Stimulated activated CD4-positive, alpha-beta T cell treated with anti-CD3 and anti-CD28 coated beads, Interleukin-15, amount 100 ng/mL, for 48 hours (primary cell): ENCODE measurements at regions not wholly inside any gene's neighbourhood (a gene's known extent, or its start where the extent isn't known, plus 50 kb on each side); places are given as distances from the start of the nearest gene placed in this dataset.
A peak's percentile ranks its signal among the peaks of the same experiment; 100 is the strongest.

ENCODE experiments used
- DNase-seq, 2 donors: peaks; one replicate each; pipeline ENCODE4 v3.0.0-alpha.2; 2020; ENCODE audit warnings: low read depth in 2 of 2

DNA sequence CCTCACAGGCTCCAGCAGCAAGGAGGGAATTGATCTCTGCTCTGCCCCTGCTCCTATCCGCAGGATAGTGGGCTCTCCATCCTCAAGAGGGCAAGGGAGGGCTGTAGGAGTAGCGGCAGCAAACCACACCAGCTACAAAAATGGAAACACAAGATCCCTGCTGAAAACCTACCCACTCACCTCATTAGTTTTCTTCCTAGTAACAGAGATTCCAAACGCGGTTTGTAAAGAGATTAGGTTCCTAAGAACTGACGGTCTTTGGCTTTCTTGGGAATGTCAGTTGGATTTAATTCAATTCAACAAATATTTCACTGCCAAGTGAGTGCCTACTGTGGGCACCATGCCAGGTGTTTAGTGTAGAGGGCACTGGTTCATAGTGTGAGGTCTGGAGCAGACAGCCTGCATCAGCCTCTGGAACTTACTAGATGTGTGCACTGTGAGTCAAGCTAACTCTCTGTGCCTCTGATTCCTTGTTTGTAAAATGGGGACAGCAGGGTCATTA lies 84.7 kb downstream of the MRPL46 start:
- no peak for DNase-seq

DNA sequence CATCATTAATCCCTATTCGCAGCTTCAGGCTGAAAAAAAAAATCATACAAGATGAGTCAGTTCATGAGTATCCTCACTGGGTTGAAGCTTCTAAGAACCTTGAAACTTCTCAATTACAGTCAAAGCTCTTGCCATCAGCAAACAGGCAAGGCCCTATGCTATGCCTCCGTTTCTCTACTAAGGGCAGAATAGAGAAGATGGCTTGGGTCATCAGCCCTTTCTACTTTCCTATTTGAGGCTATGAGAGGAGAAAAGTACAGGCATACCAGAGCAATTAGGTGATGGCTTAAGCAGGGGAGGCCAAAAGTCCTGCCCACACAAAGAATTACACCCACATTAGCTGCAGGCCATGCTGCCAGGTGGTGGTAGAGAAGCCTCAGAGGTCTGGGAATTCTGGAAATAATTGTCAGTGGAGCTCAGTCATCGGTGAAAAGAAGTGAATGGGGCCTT lies 89.0 kb downstream of the MRPL46 start:
- DNase-seq = no peak

DNA sequence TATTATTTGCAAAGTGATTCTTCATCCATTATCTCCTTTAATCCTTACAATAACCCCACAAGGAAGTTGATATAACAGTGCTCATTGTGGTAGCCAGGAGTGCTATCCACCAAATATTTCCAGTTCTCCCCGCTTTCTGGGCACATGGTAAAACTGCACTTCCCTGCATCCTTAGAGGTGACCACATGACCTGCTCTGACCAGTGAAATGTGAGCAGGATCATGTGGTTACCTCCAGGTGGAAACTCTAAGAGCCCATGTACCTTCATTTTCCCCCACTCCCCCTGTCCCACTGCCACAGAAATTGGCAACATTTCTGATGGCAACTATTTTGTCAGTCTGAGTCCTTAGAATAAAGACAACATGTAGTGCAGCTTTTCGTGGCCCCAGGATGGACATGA lies 89.7 kb downstream of the MRPL46 start:
- DNase-seq = no peak

DNA sequence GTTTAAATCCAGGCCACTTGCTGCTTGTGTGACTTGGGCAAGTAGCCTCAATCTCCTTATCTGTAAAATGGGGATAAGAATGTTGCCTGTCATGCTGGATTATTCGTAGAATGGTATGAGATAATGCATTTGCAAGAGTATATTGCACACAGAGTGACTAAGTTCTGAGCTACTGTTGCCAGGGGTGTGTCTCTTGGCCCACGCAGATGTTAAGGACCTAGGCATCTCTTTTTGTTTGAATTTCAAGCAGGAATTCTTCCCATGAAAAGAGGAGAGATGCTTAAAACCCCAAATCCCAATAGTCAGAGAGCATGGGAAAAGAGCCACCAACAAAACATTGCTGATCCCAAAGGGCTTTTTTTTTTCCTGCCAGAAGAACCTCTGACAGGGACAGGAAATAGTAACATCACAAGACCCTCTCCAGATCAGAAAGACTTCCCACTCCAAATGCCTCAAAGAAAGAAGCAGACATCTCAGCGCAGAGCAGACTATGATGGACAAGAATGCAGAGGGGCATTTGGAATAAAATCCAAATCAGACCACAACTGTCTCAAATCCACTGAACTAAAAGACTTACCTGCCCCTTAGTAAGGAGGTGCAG lies 90.5 kb downstream of the MRPL46 start:
- DNase-seq = no peak

DNA sequence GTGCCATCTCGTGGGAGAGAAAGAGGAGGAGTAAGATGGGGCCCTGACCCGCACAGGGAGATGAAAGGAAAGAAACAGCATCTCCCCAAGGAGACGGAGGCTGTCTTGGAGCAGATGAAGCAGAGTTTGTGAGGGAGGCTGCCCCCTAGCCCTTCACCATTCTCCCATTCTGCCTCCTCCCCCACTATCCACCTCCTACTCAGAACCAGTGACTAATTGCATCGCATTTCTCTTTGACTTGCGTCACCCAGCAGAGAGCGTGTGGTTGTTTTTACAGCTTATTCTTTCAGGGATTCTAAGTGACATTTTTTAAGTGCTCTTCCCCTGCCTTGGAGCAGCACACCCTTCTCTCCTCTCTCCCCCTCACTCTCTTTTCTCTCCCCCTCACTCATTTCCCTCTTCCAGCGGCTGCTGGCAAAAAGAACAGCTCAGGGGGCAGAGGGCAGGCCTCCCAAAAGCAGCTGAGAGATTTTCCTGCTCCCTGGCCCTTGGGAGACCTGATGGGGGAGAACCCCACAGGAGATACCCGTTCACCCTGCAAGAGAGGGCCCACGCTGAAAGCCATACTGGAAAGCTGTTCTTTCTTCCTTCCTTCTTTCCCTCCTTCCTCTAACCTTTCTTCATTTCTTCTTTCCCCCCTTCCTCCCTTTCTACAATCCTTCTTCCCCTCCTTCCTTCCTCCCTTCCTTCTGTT lies 91.8 kb downstream of the MRPL46 start:
- DNase-seq = no peak

DNA sequence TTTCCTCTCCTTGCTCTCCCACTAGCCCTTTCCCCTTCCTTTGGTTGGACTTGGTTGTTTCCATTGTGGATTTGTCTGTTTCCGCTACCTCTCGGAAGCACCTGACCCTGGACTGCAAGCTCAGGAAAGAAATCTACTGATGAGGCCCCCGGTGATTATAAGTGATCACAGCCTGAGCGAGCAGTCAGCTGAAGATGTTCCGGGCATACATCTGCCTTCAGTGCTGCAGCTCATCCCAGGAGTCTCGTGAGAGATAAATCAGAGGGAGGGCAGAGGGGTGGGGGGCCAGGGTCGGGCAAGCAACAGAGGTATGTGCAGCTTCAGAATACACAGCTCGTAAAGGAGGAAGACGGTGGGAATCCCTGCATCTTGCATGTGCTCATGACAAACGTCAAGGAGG lies 102.1 kb downstream of the MRPL46 start:
- DNase-seq = no peak

DNA sequence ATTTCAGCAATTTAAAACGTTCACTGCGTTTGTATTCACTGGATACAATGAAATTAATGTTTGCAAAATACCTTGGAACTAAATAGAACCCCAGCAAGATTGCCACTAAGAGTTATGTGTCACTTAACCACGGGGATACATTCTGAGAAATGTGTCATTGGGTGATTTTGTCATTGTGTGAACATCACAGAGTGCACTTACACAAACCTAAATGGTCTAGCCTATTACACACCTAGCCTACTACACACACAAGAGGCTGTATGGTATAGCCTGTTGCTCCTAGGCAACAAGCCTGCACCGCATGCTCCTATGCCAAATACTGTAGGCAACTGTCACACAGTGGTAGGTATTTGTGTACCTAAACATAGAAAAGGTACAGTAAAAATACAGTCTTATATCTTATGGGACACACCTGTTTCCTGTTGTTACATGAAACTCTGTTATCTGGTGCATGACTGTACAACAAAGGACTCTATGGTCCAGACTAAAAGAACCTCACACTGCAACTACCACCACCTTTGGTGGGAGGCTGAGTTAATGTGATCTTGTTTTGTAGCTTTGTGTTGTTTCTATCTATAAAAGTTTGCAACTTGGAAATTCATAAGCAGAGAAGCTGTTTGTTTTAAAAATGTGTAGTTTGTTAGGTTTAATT lies 92.2 kb upstream of the NTRK3 start:
- no peak for DNase-seq

DNA sequence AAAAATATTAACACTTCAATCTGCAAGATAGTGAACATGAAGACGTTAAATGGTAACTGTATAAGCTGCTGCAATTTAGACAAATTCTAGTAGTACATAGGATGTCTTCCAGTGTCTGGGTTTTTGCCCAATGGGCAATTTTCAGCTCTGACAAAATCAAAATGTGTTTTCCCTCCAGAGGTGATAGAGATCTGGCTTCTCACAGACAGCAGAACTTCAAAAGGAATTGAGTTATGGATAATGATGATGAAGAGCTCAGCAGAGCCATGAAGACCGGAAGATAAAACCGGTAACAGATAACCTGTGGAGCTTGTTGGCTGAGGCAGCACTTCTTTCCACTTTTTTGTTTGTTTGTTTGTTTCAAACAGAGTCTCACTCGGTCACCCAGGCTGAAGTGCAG lies 89.4 kb upstream of the NTRK3 start:
- no peak for DNase-seq

DNA sequence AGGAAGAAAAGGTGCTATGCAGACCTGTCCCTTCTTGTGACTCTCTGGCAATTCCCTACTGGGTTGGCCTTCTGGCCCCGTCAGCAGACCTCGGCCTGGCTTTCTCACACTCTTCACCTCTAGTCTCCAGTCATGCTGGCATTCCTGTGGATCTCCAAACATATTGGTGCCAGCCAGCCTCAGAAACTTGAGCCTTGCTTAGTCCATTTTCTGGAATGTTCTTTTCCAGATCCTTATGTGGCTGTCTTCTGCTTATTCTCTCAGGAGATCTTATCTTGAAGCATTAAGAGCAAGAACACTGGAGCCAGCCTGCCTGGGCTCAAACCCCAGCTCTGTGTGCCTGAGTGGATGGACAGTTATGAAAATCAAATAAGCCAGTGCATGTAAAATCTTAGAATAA lies 88.2 kb upstream of the NTRK3 start:
- DNase-seq = no peak

DNA sequence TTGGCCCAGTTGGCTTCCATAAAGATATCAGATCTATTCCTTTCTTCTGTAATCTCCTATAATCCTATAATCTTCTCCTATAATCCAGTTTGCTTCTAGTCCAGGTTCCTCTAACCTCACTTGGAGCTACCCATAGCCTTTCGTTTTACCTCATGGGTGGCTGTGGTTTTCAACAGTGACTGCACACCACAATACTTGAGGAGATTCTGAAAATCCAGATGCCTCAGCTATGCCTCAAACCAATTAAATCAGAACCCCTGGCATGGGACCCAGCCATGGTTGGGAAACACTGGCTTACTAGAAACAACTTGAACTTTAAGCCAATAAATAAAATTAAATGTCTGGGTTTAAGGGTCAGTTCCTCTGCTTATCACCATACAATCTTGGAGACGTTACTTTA lies 86.1 kb upstream of the NTRK3 start:
- DNase-seq = no peak

DNA sequence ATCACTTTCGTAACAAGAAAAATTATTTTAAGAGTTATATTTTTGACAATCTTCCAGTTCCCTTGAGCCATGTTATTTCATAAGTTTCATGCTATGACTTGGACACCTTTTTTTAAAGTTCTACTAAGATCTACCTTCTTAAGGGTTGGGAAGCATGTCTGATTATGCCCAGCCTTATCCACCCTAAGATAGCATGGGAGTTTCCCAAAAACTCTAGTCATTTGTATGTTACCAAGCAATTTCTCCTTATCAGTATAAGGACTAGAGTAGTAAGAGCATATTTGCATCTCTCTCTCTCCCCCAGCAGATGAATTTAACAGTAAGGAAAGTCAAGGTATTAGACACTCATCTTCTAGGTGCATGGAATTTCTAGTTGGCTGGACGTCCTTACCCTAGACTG lies 85.1 kb upstream of the NTRK3 start:
- no peak for DNase-seq

DNA sequence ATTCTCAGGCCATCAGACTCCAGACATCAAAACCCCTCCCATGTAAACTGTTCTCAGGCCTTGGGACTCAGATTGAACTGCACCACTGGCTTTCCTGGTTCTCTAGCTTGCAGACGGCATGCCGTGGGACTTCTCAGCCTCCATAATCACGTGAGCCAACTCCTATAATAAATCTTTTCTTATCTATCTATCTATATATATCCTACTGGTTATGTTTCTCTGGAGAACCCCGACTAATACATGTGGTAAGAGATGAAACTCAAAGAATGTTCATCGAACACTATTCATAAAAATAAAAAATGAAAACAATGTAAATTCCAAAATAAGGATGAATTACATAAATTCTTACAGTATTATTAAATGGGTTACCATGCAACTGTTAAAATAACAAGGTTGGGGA lies 84.5 kb upstream of the NTRK3 start:
- DNase-seq = no peak

DNA sequence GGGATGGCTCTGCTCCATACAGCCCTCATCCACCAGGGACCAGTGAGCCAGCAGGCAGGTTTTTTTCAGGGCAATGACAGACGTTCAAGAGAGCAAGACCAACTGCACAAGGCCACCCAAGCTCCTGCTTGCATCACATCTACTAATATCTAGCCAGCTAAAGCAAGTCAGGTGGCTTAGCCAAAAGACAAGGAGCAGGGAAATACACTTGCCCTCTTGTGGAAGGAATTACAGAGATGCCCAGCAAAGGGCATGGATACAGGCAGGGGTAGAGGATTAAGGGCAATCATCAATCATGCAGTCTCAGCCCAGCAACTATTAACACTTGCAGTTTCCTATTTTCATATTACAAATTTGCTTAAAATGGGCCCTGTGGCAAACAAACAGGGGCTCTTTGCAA lies 81.5 kb upstream of the NTRK3 start:
- DNase-seq = no peak

DNA sequence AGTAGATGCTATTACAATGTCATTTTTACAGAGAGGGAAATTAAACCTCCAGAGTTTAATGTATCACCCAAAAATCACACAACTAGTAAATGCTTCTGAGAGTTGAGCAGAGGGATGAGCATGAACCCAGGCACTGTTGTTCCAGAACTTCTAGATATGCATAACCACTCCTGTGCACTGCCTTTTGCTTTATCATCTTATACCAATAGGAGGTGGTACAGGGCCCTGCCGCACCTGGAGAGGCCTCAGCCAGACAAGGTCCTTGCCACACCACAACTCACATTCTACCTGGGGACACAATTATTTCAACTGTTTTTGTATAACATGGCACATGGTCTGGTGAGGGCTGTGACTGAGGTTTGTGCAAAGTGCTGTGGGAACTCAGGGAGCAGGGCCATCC lies 78.5 kb upstream of the NTRK3 start:
- no peak for DNase-seq

DNA sequence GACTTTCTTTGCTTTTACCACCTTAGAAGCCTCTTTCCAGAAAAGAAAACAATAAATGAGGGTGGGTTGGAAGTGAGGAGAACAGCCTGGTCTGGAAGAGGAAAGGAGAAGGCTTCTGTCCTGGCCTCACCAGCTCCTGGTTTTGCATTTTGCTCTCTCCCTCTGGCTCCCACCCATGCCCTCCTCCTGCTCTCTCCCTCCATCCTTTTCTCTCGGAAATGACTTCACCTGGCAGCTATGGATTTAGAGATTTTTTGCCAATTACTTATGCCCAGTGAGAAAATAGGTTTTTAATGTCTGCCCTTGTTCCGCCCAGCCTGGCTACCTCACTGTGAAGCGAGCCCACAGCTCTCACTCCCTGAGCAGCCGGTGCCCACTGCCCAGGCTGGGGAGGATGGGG lies 77.9 kb upstream of the NTRK3 start:
- DNase-seq = no peak

DNA sequence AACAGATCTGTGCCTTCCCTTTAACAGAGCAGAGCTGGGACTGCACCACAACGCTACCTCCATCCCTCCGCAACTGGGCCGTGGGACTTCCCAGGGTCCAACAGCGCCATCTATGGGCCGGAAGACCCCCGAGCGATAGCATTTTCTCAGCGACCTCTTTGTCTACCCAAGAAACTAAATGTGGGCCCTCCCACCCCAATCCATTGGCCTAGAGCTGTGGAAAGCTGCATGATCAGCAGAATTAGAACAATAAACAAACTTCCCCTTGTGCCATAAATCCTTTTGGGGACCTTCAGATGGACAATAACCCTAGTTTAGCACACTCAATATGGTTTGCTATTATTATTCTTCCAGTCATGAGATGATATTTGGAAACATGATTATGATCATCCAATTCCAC lies 74.8 kb upstream of the NTRK3 start:
- DNase-seq = peak; percentile 20 to 36

DNA sequence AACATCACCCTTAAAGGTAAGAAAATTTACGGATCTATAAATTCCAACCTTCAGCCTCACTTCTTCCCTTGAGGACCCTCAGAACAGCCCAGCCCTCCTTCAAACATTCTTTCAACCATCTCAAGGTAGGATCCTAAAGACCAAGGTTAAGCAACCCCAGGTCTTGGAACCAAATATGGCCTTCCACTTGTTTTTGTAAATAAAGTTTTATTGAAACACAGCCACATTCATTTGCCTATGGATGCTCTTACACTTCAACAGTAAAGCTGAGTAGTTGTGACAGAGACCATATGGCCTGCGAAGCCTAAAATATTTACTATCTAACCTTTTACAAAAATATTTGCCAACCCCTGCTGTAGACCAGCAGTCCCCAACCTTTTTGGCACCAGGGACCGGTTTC lies 70.4 kb upstream of the NTRK3 start:
- DNase-seq = no peak

DNA sequence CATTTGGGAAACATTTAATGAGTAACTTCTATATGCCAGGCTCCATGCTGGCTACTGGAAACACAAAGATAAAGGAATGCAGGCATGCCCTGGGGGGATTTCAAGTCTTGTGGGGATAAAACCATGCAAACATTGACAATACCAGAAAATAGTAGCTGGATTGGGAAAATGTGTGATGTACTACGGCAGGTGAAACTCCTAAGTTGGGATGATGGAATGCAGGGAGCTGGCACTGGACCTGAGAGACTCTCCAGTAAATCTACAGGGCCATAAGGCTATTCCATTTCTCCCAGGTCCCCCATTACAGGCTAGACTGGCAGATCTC lies 68.2 kb upstream of the NTRK3 start:
- DNase-seq = no peak

DNA sequence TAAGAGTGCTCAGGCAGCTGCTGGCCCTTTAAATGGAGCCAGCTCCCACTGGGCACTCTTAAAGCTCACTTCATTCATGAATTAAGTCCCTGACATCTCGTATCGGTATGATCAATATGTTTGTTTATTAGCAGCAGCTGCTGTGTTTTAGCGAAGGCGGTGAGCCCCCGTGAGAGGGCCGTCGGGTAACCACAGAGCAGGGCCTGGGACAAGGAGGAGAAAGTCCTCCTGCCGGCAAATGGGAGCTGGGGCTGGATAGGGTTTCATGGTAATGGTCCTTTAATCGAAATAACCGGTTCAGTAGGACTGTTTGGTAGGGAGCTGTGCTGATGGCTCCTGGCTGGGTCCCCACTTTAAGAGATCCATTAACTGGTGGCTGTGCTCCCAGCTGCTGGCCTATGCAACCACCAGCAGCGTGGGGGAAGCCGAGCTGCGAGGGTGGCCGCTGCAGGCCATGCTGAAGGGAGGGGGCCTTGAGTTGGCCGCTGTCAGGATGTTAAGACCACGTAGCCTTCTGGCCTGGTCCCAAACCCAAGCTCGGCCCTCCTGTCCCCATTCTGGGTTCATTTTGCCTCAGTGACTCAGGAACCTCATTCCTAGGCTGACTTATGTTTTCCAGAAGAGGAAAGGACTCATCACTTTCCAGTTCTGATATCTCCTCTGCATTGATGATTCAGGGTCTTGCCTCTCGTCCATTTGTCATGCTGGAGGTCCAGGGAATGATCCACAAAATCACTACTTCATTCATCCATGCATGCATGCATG lies 67.6 kb upstream of the NTRK3 start:
- DNase-seq = no peak

DNA sequence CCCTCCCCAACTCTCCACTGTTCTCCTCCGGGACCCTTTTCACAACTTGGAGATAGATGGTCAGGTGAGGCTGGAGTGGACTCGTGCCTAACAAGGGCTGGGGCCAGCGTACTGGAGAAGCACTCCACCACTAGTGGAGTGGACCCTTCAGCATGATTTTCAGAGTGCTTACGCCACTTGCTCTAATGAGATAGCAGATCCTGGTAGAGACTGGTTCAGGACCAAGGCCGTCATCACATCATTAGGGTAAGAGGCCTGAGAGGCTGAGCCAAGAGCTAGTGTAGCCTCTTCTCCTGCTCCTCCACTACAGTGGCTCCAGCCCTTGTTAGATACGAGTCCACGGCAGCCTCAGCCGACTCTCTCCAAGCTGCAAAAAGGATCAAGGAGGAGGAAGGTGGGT lies 66.9 kb upstream of the NTRK3 start:
- no peak for DNase-seq

DNA sequence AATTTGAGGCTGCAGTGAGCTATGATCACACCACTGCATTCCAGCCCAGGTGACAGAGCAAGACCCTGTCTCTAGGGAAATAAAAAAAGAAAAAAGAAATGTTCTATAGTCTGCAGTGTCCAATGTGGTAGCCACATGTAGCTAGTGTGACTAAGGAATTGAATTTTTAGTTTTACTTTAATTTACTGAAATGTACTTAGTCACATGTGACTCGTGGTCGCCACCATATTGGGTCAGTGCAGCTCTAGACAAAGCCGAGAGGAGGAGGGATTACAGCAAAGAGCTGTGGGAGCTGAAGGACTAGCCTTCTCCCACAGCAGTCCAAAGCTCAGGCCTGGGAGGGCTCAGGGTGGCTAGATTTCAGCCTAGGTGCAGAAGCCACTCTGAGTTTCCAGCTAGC lies 65.9 kb upstream of the NTRK3 start:
- no peak for DNase-seq

DNA sequence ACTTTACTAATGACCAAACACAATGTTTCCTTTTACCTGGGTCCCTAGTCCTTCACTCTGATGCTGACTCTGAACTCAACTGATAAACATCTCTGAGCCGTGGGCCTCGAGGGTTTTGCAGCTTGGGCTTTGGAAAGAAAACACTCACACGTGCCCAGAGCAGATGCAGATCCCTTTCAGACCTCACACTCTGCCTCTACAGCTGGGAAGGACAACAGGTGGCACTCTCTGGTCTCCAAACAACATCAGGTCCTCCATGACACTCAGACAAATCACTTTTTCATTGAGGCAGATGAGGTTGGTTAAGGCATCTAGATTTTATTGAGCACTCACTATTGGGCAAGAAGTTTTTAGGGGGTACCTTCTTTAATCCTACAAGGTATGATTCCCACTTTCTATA lies 64.7 kb upstream of the NTRK3 start:
- DNase-seq = no peak

DNA sequence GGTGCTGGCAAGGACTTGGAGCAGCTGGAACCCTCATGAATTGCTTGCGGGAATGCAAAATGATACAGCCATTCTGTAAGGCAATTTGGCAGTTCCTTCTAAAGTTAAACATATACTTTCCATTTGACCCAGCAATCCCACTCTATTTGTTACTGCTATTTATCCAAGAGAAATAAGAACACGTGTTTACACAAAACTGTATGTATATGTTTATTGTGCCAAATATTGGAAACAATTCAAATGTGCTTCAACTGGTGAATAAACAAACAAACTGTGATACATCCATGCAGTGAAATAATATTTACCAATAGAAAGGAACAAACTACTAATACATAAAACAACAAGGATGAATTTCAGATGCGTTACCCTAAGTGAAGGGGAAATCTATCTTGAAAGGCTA lies 60.0 kb upstream of the NTRK3 start:
- no peak for DNase-seq
